K562 (cell line): ENCODE measurements at regions not wholly inside any gene's neighbourhood (a gene's known extent, or its start where the extent isn't known, plus 50 kb on each side); places are given as distances from the start of the nearest gene placed in this dataset.

ENCODE experiments used
- BDP1 ChIP-seq: IDR thresholded peaks from 3 replicates; pipeline ENCODE4 v1.6.1; 2011; ENCODE audit not compliant: insufficient read length, insufficient read depth
- CEBPB ChIP-seq: fragments of 450-650 bp; IDR thresholded peaks from 2 replicates; pipeline ENCODE4 v1.6.1; 2016; ENCODE audit warnings: missing genetic modification characterization, missing compliant biosample characterization
- GATAD2A ChIP-seq: fragments of 450-650 bp; IDR thresholded peaks from 2 replicates; pipeline ENCODE4 v1.6.1; 2017
- HNRNPUL1 ChIP-seq: fragments of 200-400 bp; formaldehyde crosslinking; IDR thresholded peaks from 2 replicates; pipeline ENCODE4 v1.6.1; 2017; ENCODE audit warnings: low read length
- MECOM ChIP-seq: fragments of 250-450 bp; sonication (Bioruptor Pico); IDR thresholded peaks from 2 replicates; pipeline ENCODE4 v1.8.0; 2022; ENCODE audit warnings: inconsistent platforms
- NFATC3 ChIP-seq: fragments of 450-650 bp; IDR thresholded peaks from 2 replicates; pipeline ENCODE4 v1.6.1; 2017; ENCODE audit warnings: mild to moderate bottlenecking
- RNF2 ChIP-seq: sonication (generic); IDR thresholded peaks from 2 replicates; pipeline ENCODE4 v1.6.1; 2016
- SMARCA4 ChIP-seq: fragments of 450-650 bp; IDR thresholded peaks from 2 replicates; pipeline ENCODE4 v1.6.1; 2016
- SPI1 ChIP-seq: IDR thresholded peaks from 2 replicates; pipeline ENCODE4 v1.6.1; 2011; ENCODE audit warnings: low read depth, low read length, control low read depth, borderline replicate concordance
- STAG1 ChIP-seq: sonication (generic); formaldehyde crosslinking; IDR thresholded peaks from 2 replicates; pipeline ENCODE4 v1.5.0; 2020; ENCODE audit warnings: missing genetic modification reagents, borderline replicate concordance
- YY1 ChIP-seq, 3 experiments: IDR thresholded peaks; 2 replicates each; pipeline ENCODE4 v1.6.1; 2011; ENCODE audit warnings: low read length in 2 of 3, mild to moderate bottlenecking in 2 of 3, moderate library complexity in 2 of 3, borderline replicate concordance in 1 of 3, control low read depth in 1 of 3, low read depth in 1 of 3; ENCODE audit not compliant: insufficient read depth in 3 of 3, insufficient replicate concordance in 2 of 3, control insufficient read depth in 1 of 3, insufficient read length in 1 of 3; ENCODE audit errors: extremely low read depth in 1 of 3
- ZBTB7A ChIP-seq: IDR thresholded peaks from 2 replicates; pipeline ENCODE4 v1.6.1; 2011; ENCODE audit warnings: low read depth, mild to moderate bottlenecking, low read length, moderate library complexity, borderline replicate concordance; ENCODE audit not compliant: control insufficient read depth
- ZKSCAN8 ChIP-seq: fragments of 200-800 bp; sonication (Bioruptor generic); IDR thresholded peaks from 2 replicates; pipeline ENCODE4 v1.6.1; 2016; ENCODE audit warnings: missing genetic modification characterization, missing compliant biosample characterization
- ZNF354B ChIP-seq: fragments of 250-450 bp; sonication (Bioruptor Pico); IDR thresholded peaks from 2 replicates; pipeline ENCODE4 v1.4.0; 2020
- ZNF384 ChIP-seq: IDR thresholded peaks from 2 replicates; pipeline ENCODE4 v1.6.1; 2012; ENCODE audit warnings: low read depth, low read length, improper control_type of control experiment
- ZNF76 ChIP-seq: fragments of 250-450 bp; sonication (Bioruptor Pico); IDR thresholded peaks from 2 replicates; pipeline ENCODE4 v1.4.0; 2020; ENCODE audit warnings: mild to moderate bottlenecking, moderate library complexity, borderline replicate concordance
- TF ChIP-seq, protein P1 (sequence below): fragments of 200-800 bp; sonication (Bioruptor generic); IDR thresholded peaks from 2 replicates; pipeline ENCODE4 v1.6.1; 2016; ENCODE audit warnings: missing genetic modification characterization, missing compliant biosample characterization
- TF ChIP-seq, protein P2 (sequence below), 3 experiments: IDR thresholded peaks in 2 of 3; conservative IDR thresholded peaks in 1 of 3; 2 replicates each; pipeline ENCODE4 v1.5.1; 2011 to 2012; ENCODE audit warnings: low read length in 3 of 3, mild to moderate bottlenecking in 3 of 3, control low read depth in 2 of 3, improper control_type of control experiment in 1 of 3, inconsistent platforms in 1 of 3, low read depth in 1 of 3, mixed read lengths in 1 of 3, moderate library complexity in 1 of 3; ENCODE audit not compliant: insufficient read depth in 2 of 3
- TF ChIP-seq, protein P3 (sequence below): fragments of 250-450 bp; sonication (Bioruptor Pico); IDR thresholded peaks from 2 replicates; pipeline ENCODE4 v1.5.0; 2022; ENCODE audit warnings: mild to moderate bottlenecking

DNA sequence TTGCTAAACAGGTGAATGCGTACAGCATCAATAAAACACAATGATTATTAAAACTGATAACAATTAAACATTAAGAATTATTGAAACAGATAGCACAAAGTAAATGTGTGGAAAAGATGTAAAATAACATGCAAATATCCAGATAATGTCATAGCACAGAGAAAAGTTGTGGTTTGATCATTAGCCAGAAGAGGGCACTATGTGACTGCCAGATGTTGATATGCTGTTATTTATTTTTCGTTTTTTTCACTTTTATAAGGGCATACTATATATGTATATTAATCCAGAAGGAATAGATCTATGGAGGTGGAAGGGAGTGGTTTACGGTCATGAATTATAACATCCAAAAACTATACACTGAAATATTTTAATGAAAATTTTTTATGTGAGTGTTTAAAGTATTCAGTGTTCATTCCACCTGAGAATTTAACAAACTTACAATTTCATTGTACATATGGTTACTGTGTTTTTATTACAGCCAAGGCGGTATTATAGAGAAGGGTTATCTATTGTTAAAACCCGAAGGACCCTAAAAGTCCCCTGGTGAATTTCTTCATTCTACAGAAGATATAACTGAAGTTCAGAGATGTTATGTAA is 211.9 kb upstream of the UGT8 start (continued):
- TF ChIP-seq, protein P1, sequence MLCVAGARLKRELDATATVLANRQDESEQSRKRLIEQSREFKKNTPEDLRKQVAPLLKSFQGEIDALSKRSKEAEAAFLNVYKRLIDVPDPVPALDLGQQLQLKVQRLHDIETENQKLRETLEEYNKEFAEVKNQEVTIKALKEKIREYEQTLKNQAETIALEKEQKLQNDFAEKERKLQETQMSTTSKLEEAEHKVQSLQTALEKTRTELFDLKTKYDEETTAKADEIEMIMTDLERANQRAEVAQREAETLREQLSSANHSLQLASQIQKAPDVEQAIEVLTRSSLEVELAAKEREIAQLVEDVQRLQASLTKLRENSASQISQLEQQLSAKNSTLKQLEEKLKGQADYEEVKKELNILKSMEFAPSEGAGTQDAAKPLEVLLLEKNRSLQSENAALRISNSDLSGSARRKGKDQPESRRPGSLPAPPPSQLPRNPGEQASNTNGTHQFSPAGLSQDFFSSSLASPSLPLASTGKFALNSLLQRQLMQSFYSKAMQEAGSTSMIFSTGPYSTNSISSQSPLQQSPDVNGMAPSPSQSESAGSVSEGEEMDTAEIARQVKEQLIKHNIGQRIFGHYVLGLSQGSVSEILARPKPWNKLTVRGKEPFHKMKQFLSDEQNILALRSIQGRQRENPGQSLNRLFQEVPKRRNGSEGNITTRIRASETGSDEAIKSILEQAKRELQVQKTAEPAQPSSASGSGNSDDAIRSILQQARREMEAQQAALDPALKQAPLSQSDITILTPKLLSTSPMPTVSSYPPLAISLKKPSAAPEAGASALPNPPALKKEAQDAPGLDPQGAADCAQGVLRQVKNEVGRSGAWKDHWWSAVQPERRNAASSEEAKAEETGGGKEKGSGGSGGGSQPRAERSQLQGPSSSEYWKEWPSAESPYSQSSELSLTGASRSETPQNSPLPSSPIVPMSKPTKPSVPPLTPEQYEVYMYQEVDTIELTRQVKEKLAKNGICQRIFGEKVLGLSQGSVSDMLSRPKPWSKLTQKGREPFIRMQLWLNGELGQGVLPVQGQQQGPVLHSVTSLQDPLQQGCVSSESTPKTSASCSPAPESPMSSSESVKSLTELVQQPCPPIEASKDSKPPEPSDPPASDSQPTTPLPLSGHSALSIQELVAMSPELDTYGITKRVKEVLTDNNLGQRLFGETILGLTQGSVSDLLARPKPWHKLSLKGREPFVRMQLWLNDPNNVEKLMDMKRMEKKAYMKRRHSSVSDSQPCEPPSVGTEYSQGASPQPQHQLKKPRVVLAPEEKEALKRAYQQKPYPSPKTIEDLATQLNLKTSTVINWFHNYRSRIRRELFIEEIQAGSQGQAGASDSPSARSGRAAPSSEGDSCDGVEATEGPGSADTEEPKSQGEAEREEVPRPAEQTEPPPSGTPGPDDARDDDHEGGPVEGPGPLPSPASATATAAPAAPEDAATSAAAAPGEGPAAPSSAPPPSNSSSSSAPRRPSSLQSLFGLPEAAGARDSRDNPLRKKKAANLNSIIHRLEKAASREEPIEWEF (CRISPR knock-in tag), result no peak
- TF ChIP-seq, protein P2, sequence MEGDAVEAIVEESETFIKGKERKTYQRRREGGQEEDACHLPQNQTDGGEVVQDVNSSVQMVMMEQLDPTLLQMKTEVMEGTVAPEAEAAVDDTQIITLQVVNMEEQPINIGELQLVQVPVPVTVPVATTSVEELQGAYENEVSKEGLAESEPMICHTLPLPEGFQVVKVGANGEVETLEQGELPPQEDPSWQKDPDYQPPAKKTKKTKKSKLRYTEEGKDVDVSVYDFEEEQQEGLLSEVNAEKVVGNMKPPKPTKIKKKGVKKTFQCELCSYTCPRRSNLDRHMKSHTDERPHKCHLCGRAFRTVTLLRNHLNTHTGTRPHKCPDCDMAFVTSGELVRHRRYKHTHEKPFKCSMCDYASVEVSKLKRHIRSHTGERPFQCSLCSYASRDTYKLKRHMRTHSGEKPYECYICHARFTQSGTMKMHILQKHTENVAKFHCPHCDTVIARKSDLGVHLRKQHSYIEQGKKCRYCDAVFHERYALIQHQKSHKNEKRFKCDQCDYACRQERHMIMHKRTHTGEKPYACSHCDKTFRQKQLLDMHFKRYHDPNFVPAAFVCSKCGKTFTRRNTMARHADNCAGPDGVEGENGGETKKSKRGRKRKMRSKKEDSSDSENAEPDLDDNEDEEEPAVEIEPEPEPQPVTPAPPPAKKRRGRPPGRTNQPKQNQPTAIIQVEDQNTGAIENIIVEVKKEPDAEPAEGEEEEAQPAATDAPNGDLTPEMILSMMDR (IDR thresholded peaks at IDR 0.05 in 2 of 3, conservative IDR thresholded peaks at IDR 0.05 in 1 of 3; ENCODE audit: insufficient read depth in 2 of 3, low read depth in 1 of 3, low read length in 3 of 3), result peak; percentile 24 to 69 (median 27); a peak in 3 of 6 replicates
- no peak for TF ChIP-seq ZBTB7A
- no peak for TF ChIP-seq HNRNPUL1
- no peak for TF ChIP-seq SPI1
- TF ChIP-seq NFATC3, result no peak
- TF ChIP-seq STAG1 (CRISPR knock-in tag), result no peak
- TF ChIP-seq, protein P3, sequence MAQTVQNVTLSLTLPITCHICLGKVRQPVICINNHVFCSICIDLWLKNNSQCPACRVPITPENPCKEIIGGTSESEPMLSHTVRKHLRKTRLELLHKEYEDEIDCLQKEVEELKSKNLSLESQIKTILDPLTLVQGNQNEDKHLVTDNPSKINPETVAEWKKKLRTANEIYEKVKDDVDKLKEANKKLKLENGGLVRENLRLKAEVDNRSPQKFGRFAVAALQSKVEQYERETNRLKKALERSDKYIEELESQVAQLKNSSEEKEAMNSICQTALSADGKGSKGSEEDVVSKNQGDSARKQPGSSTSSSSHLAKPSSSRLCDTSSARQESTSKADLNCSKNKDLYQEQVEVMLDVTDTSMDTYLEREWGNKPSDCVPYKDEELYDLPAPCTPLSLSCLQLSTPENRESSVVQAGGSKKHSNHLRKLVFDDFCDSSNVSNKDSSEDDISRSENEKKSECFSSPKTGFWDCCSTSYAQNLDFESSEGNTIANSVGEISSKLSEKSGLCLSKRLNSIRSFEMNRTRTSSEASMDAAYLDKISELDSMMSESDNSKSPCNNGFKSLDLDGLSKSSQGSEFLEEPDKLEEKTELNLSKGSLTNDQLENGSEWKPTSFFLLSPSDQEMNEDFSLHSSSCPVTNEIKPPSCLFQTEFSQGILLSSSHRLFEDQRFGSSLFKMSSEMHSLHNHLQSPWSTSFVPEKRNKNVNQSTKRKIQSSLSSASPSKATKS, result no peak
- TF ChIP-seq RNF2, result no peak
- TF ChIP-seq ZKSCAN8, result no peak
- TF ChIP-seq ZNF384, result peak; percentile 55
- no peak for TF ChIP-seq MECOM (CRISPR knock-in tag)
- TF ChIP-seq GATAD2A, result no peak
- no peak for TF ChIP-seq CEBPB
- TF ChIP-seq ZNF354B (CRISPR knock-in tag), result no peak
- TF ChIP-seq SMARCA4, result no peak
- TF ChIP-seq BDP1, result no peak
- no peak for TF ChIP-seq YY1 (IDR thresholded peaks at IDR 0.05; ENCODE audit: borderline replicate concordance in 1 of 3, control insufficient read depth in 1 of 3, extremely low read depth in 1 of 3, insufficient read depth in 3 of 3, insufficient read length in 1 of 3, insufficient replicate concordance in 2 of 3, low read depth in 1 of 3, low read length in 2 of 3)
- TF ChIP-seq ZNF76 (CRISPR knock-in tag), result no peak
